PC-9 (cell line): ENCODE measurements at regions not wholly inside any gene's neighbourhood (a gene's known extent, or its start where the extent isn't known, plus 50 kb on each side); places are given as distances from the start of the nearest gene placed in this dataset.

Experiments
- BruUV-seq: library from RNA; stranded (reverse); fragments of 400-500 nt; replicated peaks from 2 replicates; lab custom pipeline; 2021; lab: Mats Ljungman, UMichigan
- CTCF ChIA-PET: fragments of 300-600 bp; sonication (Branson Sonifier 250); formaldehyde crosslinking; loops from one replicate; lab custom pipeline; 2022; ENCODE audit warnings: antibody characterized with exemption; lab: Charles Lee
- POLR2A ChIA-PET: fragments of 300-600 bp; sonication (Branson Sonifier 250); formaldehyde crosslinking; loops from one replicate; lab custom pipeline; 2022; ENCODE audit warnings: antibody characterized with exemption; ENCODE audit not compliant: unreplicated experiment; lab: Charles Lee
- DNase-seq, 2 experiments: peaks; one replicate each; pipeline versions ENCODE4 v3.0.0 to v3.0.0-alpha.2; 2015 to 2022; ENCODE audit warnings: mixed read lengths in 1 of 2
- H2AFZ ChIP-seq: fragments of 200-600 bp; sonication (generic); 2 replicates; pipeline ENCODE4 v1.8.1; 2017; ENCODE audit warnings: antibody characterized with exemption
- H3F3A ChIP-seq: fragments of 200-600 bp; sonication (generic); 2 replicates; pipeline ENCODE4 v1.8.1; 2017; ENCODE audit warnings: antibody characterized with exemption, mild to moderate bottlenecking, low read depth; ENCODE audit not compliant: insufficient read depth
- H3K27ac ChIP-seq: fragments of 200-600 bp; sonication (generic); 2 replicates; pipeline ENCODE4 v1.6.1; 2016; ENCODE audit warnings: mixed run types
- H3K27me3 ChIP-seq: fragments of 200-600 bp; sonication (generic); 2 replicates; pipeline ENCODE4 v1.6.1; 2016; ENCODE audit warnings: low read depth, mixed run types; ENCODE audit not compliant: insufficient read depth
- H3K36me3 ChIP-seq: fragments of 200-600 bp; sonication (generic); 2 replicates; pipeline ENCODE4 v1.6.1; 2016; ENCODE audit warnings: low read depth, mixed run types
- H3K4me1 ChIP-seq: fragments of 200-600 bp; sonication (generic); replicated peaks from 2 replicates; pipeline ENCODE4 v1.6.1; 2016; ENCODE audit warnings: mixed run types; ENCODE audit not compliant: insufficient read depth
- H3K4me2 ChIP-seq: fragments of 200-600 bp; sonication (generic); 2 replicates; pipeline ENCODE4 v1.6.1; 2017; ENCODE audit warnings: mixed run types
- H3K4me3 ChIP-seq: fragments of 200-600 bp; sonication (generic); 2 replicates; pipeline ENCODE4 v1.6.1; 2016; ENCODE audit warnings: mixed run types
- H3K79me2 ChIP-seq: fragments of 200-600 bp; sonication (generic); 2 replicates; pipeline ENCODE4 v1.6.1; 2017; ENCODE audit warnings: low read depth, mixed run types
- H3K9me2 ChIP-seq: fragments of 200-600 bp; sonication (generic); 2 replicates; pipeline ENCODE4 v1.8.1; 2017; ENCODE audit warnings: mild to moderate bottlenecking; ENCODE audit not compliant: insufficient read depth
- H3K9me3 ChIP-seq: fragments of 200-600 bp; sonication (generic); 2 replicates; pipeline ENCODE4 v1.8.1; 2016; ENCODE audit warnings: low read depth; ENCODE audit not compliant: insufficient read depth
- H4K20me1 ChIP-seq: fragments of 200-600 bp; sonication (generic); 2 replicates; pipeline ENCODE4 v1.8.1; 2017; ENCODE audit not compliant: insufficient read depth
- CTCF ChIP-seq: fragments of 200-600 bp; sonication (generic); conservative IDR thresholded peaks from 2 replicates; pipeline ENCODE4 v1.6.1; 2017; ENCODE audit warnings: mixed run types, antibody characterized with exemption, mild to moderate bottlenecking, moderate library complexity
- EZH2 ChIP-seq: fragments of 200-600 bp; sonication (generic); IDR thresholded peaks from 2 replicates; pipeline ENCODE4 v1.8.0; 2017; ENCODE audit warnings: antibody characterized with exemption, low read depth
- intact Hi-C: fragments of 100-400 bp; cut with micrococcal nuclease; formaldehyde crosslinking; loops from one replicate; pipeline ENCODE4 v1.10.0; 2022; ENCODE audit not compliant: unreplicated experiment

GRCh38 chr12:107474639-107475539 is 210.7 kb upstream of the PWP1 start:
- 0 out of 2 replicates have a peak, but pooled peaks cover 3% of the 10 kb centered on the region for H3F3A ChIP-seq
- H3K27ac ChIP-seq = no peak overlapping the region
- CTCF ChIA-PET = no interaction called here
- no peaks in the 10 kb centered on the region for H3K36me3 ChIP-seq
- DNase-seq = no peak
- H3K27me3 ChIP-seq = no peaks in the 10 kb centered on the region
- intact Hi-C loops = no loop called here
- H3K9me2 ChIP-seq = no peaks in the 10 kb centered on the region
- H3K79me2 ChIP-seq = no peaks in the 10 kb centered on the region
- H3K4me2 ChIP-seq = no peak overlapping the region
- no TSS peak for BruUV-seq
- TF ChIP-seq CTCF (no peak), EZH2 (no peak)
- 0 out of 2 replicates have a peak, but pooled peaks cover 9% of the 10 kb centered on the region for H4K20me1 ChIP-seq
- no peak overlapping the region for H3K4me3 ChIP-seq
- H3K4me1 ChIP-seq = no peaks in the 10 kb centered on the region
- H3K9me3 ChIP-seq = no peaks in the 10 kb centered on the region
- POLR2A ChIA-PET = interaction anchor here (0.5 kb wide), 1 partner anchor 593 kb away, joined by 3 read pairs; no protein-coding TSS in a partner anchor
- H2AFZ ChIP-seq = no peak overlapping the region

GRCh38 chr12:107475900-107476299 is 209.7 kb upstream of the PWP1 start:
- Histone ChIP-seq H3K27ac (no peak overlapping the region), H3K36me3 (no peaks in the 10 kb centered on the region), H3K9me2 (no peaks in the 10 kb centered on the region), H4K20me1 (0 out of 2 replicates have a peak, but pooled peaks cover 9% of the 10 kb centered on the region), H3K9me3 (no peaks in the 10 kb centered on the region), H3K27me3 (no peaks in the 10 kb centered on the region), H2AFZ (no peak overlapping the region), H3F3A (0 out of 2 replicates have a peak, but pooled peaks cover 3% of the 10 kb centered on the region), H3K4me2 (no peak overlapping the region), H3K4me3 (no peak overlapping the region), H3K4me1 (no peaks in the 10 kb centered on the region), H3K79me2 (no peaks in the 10 kb centered on the region)
- no peak for DNase-seq
- BruUV-seq = no TSS peak
- ChIA-PET CTCF (no interaction called here), POLR2A (no interaction called here)
- intact Hi-C loops = no loop called here
- TF ChIP-seq CTCF (no peak), EZH2 (no peak)

DNA sequence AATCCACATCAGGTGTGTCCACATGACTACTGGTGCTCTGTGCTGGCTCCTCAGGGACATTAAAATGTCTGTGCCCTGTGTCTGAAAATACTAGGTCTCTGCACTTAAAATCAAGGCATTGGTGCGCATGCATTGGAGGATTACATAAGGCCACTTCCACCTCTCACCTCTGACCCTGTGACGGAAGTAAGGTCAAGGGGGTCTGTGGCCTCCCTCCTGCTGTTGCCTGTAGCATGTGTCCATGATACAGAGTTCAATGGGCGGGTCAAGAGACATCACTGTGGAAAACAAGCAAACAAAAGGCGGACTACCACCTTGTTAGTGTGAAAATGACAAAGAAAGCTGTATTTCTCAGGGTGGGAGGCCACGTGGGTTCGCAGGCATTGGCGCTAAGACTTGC is 208.6 kb upstream of the PWP1 start:
- POLR2A ChIA-PET = no interaction called here
- BruUV-seq = no TSS peak
- intact Hi-C loops = no loop called here

More for the DNA sequence above, 208.6 kb upstream of the PWP1 start:
- Histone ChIP-seq H3K36me3 (no peaks in the 10 kb centered on the region), H3K9me2 (no peaks in the 10 kb centered on the region), H3K4me1 (no peaks in the 10 kb centered on the region), H3K79me2 (no peaks in the 10 kb centered on the region), H3F3A (0 out of 2 replicates have a peak, but pooled peaks cover 3% of the 10 kb centered on the region), H4K20me1 (0 out of 2 replicates have a peak, but pooled peaks cover 9% of the 10 kb centered on the region), H3K27ac (no peak overlapping the region), H2AFZ (no peak overlapping the region), H3K4me3 (no peak overlapping the region), H3K27me3 (no peaks in the 10 kb centered on the region), H3K9me3 (no peaks in the 10 kb centered on the region), H3K4me2 (no peak overlapping the region)
- no peak for TF ChIP-seq CTCF
- TF ChIP-seq EZH2 = no peak
- CTCF ChIA-PET = no interaction called here
- DNase-seq = no peak
